Kidney tubule cell (primary cell): ENCODE measurements at regions not wholly inside any gene's neighbourhood (a gene's known extent, or its start where the extent isn't known, plus 50 kb on each side); places are given as distances from the start of the nearest gene placed in this dataset.
"Not testable (repeated sequence)": the region's sequence is repeated elsewhere in the genome, so short reads cannot be mapped to it uniquely, and the experiment has no call there.

ENCODE experiments used
- DNase-seq: peaks from one replicate; pipeline ENCODE4 v3.0.0-alpha.2; 2018; ENCODE audit warnings: low spot score

- not testable (repeated sequence) for DNase-seq
These were observed 122.1 kb downstream of the SPAG6 start for GRCh38 chr10:22467393-22467792.

- no peak for DNase-seq
These were observed 123.4 kb downstream of the SPAG6 start for GRCh38 chr10:22468570-22469320.

GRCh38 chr10:22473044-22473443, 127.7 kb downstream of the SPAG6 start:
- DNase-seq = no peak

- DNase-seq = no peak
These were observed 128.2 kb downstream of the SPAG6 start for GRCh38 chr10:22473459-22473858.

GRCh38 chr10:22475651-22476600, 130.6 kb downstream of the SPAG6 start:
- no peak for DNase-seq

GRCh38 chr10:22476601-22477321, 131.5 kb downstream of the SPAG6 start:
- no peak for DNase-seq

GRCh38 chr10:22477334-22478287, 132.3 kb downstream of the SPAG6 start:
- no peak for DNase-seq

- no peak for DNase-seq
These were observed 133.4 kb downstream of the SPAG6 start for GRCh38 chr10:22478555-22479334.

GRCh38 chr10:22479419-22479818, 134.1 kb downstream of the SPAG6 start:
- DNase-seq = no peak

GRCh38 chr10:22481106-22481505, 135.8 kb downstream of the SPAG6 start:
- DNase-seq = no peak

GRCh38 chr10:22481687-22482539, 136.6 kb downstream of the SPAG6 start:
- DNase-seq = peak; percentile 14

- no peak for DNase-seq
These were observed 137.8 kb downstream of the SPAG6 start for GRCh38 chr10:22483132-22483531.
